Ovary (tissue), 3 donors: ENCODE measurements at regions not wholly inside any gene's neighbourhood (a gene's known extent, or its start where the extent isn't known, plus 50 kb on each side); places are given as distances from the start of the nearest gene placed in this dataset.
"Not testable (repeated sequence)": the region's sequence is repeated elsewhere in the genome, so short reads cannot be mapped to it uniquely, and the experiment has no call there.

ENCODE experiments used
- POLR2A ChIP-seq: fragments of 450-650 bp; IDR thresholded peaks from one replicate; pipeline ENCODE4 v1.6.1; 2017; ENCODE audit warnings: antibody characterized with exemption, mild to moderate bottlenecking, moderate library complexity
- TF ChIP-seq, protein P1 (sequence below), 3 donors: fragments of 450-650 bp in 2 of 3; fragments of 200-600 bp in 1 of 3; IDR thresholded peaks; one replicate each; pipeline versions ENCODE4 v1.5.1 to v1.8.0; 2016 to 2022; ENCODE audit warnings: antibody characterized with exemption in 3 of 3, mild to moderate bottlenecking in 1 of 3
- donor health status: DM: no; HTN: no; CAD: no.

DNA sequence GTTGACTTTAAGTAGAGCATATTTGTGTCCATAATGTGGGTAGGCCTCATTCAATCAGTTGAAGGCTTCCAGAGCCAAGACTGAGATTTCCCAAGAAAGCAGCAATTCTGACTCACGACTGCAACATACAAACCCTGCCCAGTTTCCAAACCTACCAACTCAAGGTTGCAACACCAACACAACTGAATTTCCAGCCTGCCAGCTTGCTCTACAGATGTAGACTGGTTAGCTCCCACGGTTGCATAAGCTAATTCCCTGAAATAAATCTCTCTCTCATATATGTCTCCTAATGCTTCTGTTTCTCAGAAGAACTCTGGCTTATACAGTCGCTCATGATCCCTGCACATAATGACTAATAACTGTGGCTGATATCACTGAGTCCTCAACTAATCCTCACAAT is 113.6 kb downstream of the OR4C45 start:
- TF ChIP-seq, protein P1, sequence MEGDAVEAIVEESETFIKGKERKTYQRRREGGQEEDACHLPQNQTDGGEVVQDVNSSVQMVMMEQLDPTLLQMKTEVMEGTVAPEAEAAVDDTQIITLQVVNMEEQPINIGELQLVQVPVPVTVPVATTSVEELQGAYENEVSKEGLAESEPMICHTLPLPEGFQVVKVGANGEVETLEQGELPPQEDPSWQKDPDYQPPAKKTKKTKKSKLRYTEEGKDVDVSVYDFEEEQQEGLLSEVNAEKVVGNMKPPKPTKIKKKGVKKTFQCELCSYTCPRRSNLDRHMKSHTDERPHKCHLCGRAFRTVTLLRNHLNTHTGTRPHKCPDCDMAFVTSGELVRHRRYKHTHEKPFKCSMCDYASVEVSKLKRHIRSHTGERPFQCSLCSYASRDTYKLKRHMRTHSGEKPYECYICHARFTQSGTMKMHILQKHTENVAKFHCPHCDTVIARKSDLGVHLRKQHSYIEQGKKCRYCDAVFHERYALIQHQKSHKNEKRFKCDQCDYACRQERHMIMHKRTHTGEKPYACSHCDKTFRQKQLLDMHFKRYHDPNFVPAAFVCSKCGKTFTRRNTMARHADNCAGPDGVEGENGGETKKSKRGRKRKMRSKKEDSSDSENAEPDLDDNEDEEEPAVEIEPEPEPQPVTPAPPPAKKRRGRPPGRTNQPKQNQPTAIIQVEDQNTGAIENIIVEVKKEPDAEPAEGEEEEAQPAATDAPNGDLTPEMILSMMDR (IDR thresholded peaks at IDR 0.05), result not testable (repeated sequence)
- TF ChIP-seq POLR2A, result not testable (repeated sequence)
